Activated B cell treated with CpG ODN at 0.5 μM for 24 hours (primary cell): ENCODE measurements at regions not wholly inside any gene's neighbourhood (a gene's known extent, or its start where the extent isn't known, plus 50 kb on each side); places are given as distances from the start of the nearest gene placed in this dataset.

ENCODE experiments used
- ATAC-seq: fragments of 200-7000 bp; cut with Tn5 transposase; one replicate; pipeline ENCODE4 v1.10.0; 2021; ENCODE audit warnings: low read depth, mild to moderate bottlenecking, moderate library complexity
- CTCF ChIA-PET: fragments of 350-600 bp; sonication (Branson Sonifier 250); formaldehyde crosslinking; loops from one replicate; lab custom pipeline; 2021; ENCODE audit warnings: antibody characterized with exemption; lab: Charles Lee
- POLR2A ChIA-PET: fragments of 350-600 bp; sonication (Branson Sonifier 250); formaldehyde crosslinking; loops from one replicate; lab custom pipeline; 2021; ENCODE audit warnings: antibody characterized with exemption; lab: Charles Lee
- DNase-seq: peaks from one replicate; pipeline ENCODE4 v3.0.0; 2022
- H3K27ac Mint-ChIP-seq: one replicate; pipeline ENCODE4 v1.8.0; 2020; ENCODE audit warnings: mixed read lengths
- H3K27me3 Mint-ChIP-seq: one replicate; pipeline ENCODE4 v1.8.0; 2021; ENCODE audit warnings: mixed read lengths
- H3K36me3 Mint-ChIP-seq: one replicate; pipeline ENCODE4 v1.8.0; 2021; ENCODE audit warnings: low read depth, mixed read lengths
- H3K4me1 Mint-ChIP-seq: one replicate; pipeline ENCODE4 v1.8.0; 2021; ENCODE audit warnings: mixed read lengths
- H3K4me3 Mint-ChIP-seq: one replicate; pipeline ENCODE4 v1.8.0; 2020; ENCODE audit warnings: mild to moderate bottlenecking, mixed read lengths
- H3K9me3 Mint-ChIP-seq: one replicate; pipeline ENCODE4 v1.8.0; 2020; ENCODE audit warnings: mixed read lengths
- CTCF ChIP-seq: fragments of 200-600 bp; IDR thresholded peaks from one replicate; pipeline ENCODE4 v1.8.0; 2022; ENCODE audit warnings: antibody characterized with exemption, mild to moderate bottlenecking
- intact Hi-C: fragments of 100-400 bp; cut with micrococcal nuclease; formaldehyde crosslinking; loops from one replicate; pipeline ENCODE4 v1.15.1; 2024

- no peak for ATAC-seq
- TF ChIP-seq CTCF: no peak
- peaks cover 6% of the 10 kb centered on the region for H3K27me3 Mint-ChIP-seq
- H3K27ac Mint-ChIP-seq: no peak overlapping the region
- CTCF ChIA-PET: no interaction called here
- DNase-seq: no peak
- no peak overlapping the region for H3K4me3 Mint-ChIP-seq
- H3K36me3 Mint-ChIP-seq: no peaks in the 10 kb centered on the region
- POLR2A ChIA-PET: no interaction called here
- H3K4me1 Mint-ChIP-seq: no peaks in the 10 kb centered on the region
- peaks cover 14% of the 10 kb centered on the region for H3K9me3 Mint-ChIP-seq
- intact Hi-C loops: no loop called here
Measured at GRCh38 chr20:57922083-57922482, 212.3 kb upstream of the PMEPA1 start.

- ChIA-PET POLR2A (no interaction called here), CTCF (no interaction called here)
- DNase-seq: no peak
- no peaks in the 10 kb centered on the region for H3K36me3 Mint-ChIP-seq
- no peak for TF ChIP-seq CTCF
- ATAC-seq: no peak
- no peak overlapping the region for H3K4me3 Mint-ChIP-seq
- H3K4me1 Mint-ChIP-seq: no peaks in the 10 kb centered on the region
- peaks cover 14% of the 10 kb centered on the region for H3K9me3 Mint-ChIP-seq
- intact Hi-C loops: no loop called here
- H3K27ac Mint-ChIP-seq: no peak overlapping the region
- peaks cover 6% of the 10 kb centered on the region for H3K27me3 Mint-ChIP-seq
Measured at GRCh38 chr20:57921676-57922075, 211.9 kb upstream of the PMEPA1 start.

GRCh38 chr20:57920971-57921370 lies 211.2 kb upstream of the PMEPA1 start:
- intact Hi-C loops: no loop called here
- no peak for TF ChIP-seq CTCF
- no peak for DNase-seq
- no peak for ATAC-seq
- H3K27me3 Mint-ChIP-seq: peaks cover 6% of the 10 kb centered on the region
- peaks cover 7% of the 10 kb centered on the region for H3K9me3 Mint-ChIP-seq
- CTCF ChIA-PET: no interaction called here
- H3K4me3 Mint-ChIP-seq: no peak overlapping the region
- no peak overlapping the region for H3K27ac Mint-ChIP-seq
- H3K36me3 Mint-ChIP-seq: no peaks in the 10 kb centered on the region
- no peaks in the 10 kb centered on the region for H3K4me1 Mint-ChIP-seq
- POLR2A ChIA-PET: no interaction called here

GRCh38 chr20:57919049-57919448 lies 209.2 kb upstream of the PMEPA1 start:
- ChIA-PET CTCF (no interaction called here), POLR2A (no interaction called here)
- Mint-ChIP-seq H3K4me3 (no peak overlapping the region), H3K27me3 (peaks cover 6% of the 10 kb centered on the region), H3K9me3 (no peaks in the 10 kb centered on the region), H3K27ac (no peak overlapping the region), H3K36me3 (no peaks in the 10 kb centered on the region), H3K4me1 (no peaks in the 10 kb centered on the region)
- DNase-seq (no peak), ATAC-seq (no peak)
- TF ChIP-seq CTCF: no peak
- intact Hi-C loops: no loop called here

GRCh38 chr20:57918551-57918950 lies 208.7 kb upstream of the PMEPA1 start:
- CTCF ChIA-PET: no interaction called here
- H3K4me1 Mint-ChIP-seq: no peaks in the 10 kb centered on the region
- peaks cover 3% of the 10 kb centered on the region for H3K27me3 Mint-ChIP-seq
- TF ChIP-seq CTCF: no peak
- DNase-seq: no peak
- H3K4me3 Mint-ChIP-seq: no peak overlapping the region
- no peaks in the 10 kb centered on the region for H3K36me3 Mint-ChIP-seq
- POLR2A ChIA-PET: no interaction called here
- ATAC-seq: no peak
- no peak overlapping the region for H3K27ac Mint-ChIP-seq
- intact Hi-C loops: no loop called here
- H3K9me3 Mint-ChIP-seq: no peaks in the 10 kb centered on the region
